ENCODE measurements at regions not wholly inside any gene's neighbourhood (a gene's known extent, or its start where the extent isn't known, plus 50 kb on each side); places are given as distances from the start of the nearest gene placed in this dataset.

- no peak for DNase-seq (ENCODE audit: low spot score in 2 of 2)
- Histone ChIP-seq H3K27me3 (no peaks in the 10 kb centered on the region), H3K9me3 (no peaks in the 10 kb centered on the region), H3K36me3 (no peaks in the 10 kb centered on the region), H3K27ac (no peak overlapping the region), H3K4me1 (no peaks in the 10 kb centered on the region), H3K4me3 (no peak overlapping the region)
- intact Hi-C loops (cut with DNase I; ENCODE audit: low total_unique reads): no loop called here
- no peak for TF ChIP-seq POLR2A (IDR thresholded peaks at IDR 0.05)
- TF ChIP-seq CTCF (IDR thresholded peaks at IDR 0.05): no peak
- no peak for TF ChIP-seq POLR2AphosphoS5 (IDR thresholded peaks at IDR 0.05)
These were observed 135.2 kb downstream of the INHBA start for GRCh38 chr7:41567731-41568114.

GRCh38 chr7:41567031-41567730, 135.7 kb downstream of the INHBA start:
- no peaks in the 10 kb centered on the region for H3K27me3 ChIP-seq
- no peaks in the 10 kb centered on the region for H3K9me3 ChIP-seq
- no peak for TF ChIP-seq POLR2AphosphoS5 (IDR thresholded peaks at IDR 0.05)
- no peak for TF ChIP-seq CTCF (IDR thresholded peaks at IDR 0.05)
- TF ChIP-seq POLR2A (IDR thresholded peaks at IDR 0.05): no peak
- no peaks in the 10 kb centered on the region for H3K36me3 ChIP-seq
- DNase-seq (ENCODE audit: low spot score in 2 of 2): no peak
- no peak overlapping the region for H3K27ac ChIP-seq
- intact Hi-C loops (cut with DNase I; ENCODE audit: low total_unique reads): no loop called here
- H3K4me1 ChIP-seq: no peaks in the 10 kb centered on the region
- H3K4me3 ChIP-seq: no peak overlapping the region

GRCh38 chr7:41566581-41566980, 136.3 kb downstream of the INHBA start:
- TF ChIP-seq POLR2AphosphoS5 (IDR thresholded peaks at IDR 0.05) (no peak), CTCF (IDR thresholded peaks at IDR 0.05) (no peak), POLR2A (IDR thresholded peaks at IDR 0.05) (no peak)
- Histone ChIP-seq H3K4me1 (no peaks in the 10 kb centered on the region), H3K36me3 (no peaks in the 10 kb centered on the region), H3K27ac (no peak overlapping the region), H3K4me3 (no peak overlapping the region), H3K27me3 (no peaks in the 10 kb centered on the region), H3K9me3 (no peaks in the 10 kb centered on the region)
- intact Hi-C loops (cut with DNase I; ENCODE audit: low total_unique reads): no loop called here
- no peak for DNase-seq (ENCODE audit: low spot score in 2 of 2)

DNA sequence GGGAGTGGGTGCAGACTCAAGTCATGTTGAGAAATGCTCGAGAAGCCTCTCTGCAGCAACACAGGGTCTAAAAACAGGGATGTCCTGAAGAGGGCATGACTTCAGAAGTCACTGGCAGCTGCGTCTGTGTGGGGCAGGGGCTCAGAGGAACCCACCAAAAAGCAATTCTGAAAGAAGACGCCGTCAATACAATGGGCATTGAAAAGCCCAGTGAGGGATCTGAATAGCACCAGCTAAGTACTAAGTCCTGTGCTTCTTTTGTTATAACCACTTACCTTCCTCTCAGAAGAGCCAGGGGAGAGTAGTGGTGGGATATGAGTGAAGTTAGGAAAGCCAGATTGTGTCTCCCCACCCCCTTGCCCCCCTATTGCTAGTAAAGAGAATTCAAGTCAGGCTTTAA, 137.2 kb downstream of the INHBA start:
- Histone ChIP-seq H3K27ac (no peak overlapping the region), H3K27me3 (no peaks in the 10 kb centered on the region), H3K4me1 (no peaks in the 10 kb centered on the region), H3K36me3 (no peaks in the 10 kb centered on the region), H3K4me3 (no peak overlapping the region), H3K9me3 (no peaks in the 10 kb centered on the region)
- TF ChIP-seq POLR2A (IDR thresholded peaks at IDR 0.05) (no peak), CTCF (IDR thresholded peaks at IDR 0.05) (no peak), POLR2AphosphoS5 (IDR thresholded peaks at IDR 0.05) (no peak)
- intact Hi-C loops (cut with DNase I; ENCODE audit: low total_unique reads): no loop called here
- DNase-seq (ENCODE audit: low spot score in 2 of 2): no peak

GRCh38 chr7:41559426-41559825, 143.5 kb downstream of the INHBA start:
- no peaks in the 10 kb centered on the region for H3K36me3 ChIP-seq
- no peaks in the 10 kb centered on the region for H3K9me3 ChIP-seq
- intact Hi-C loops (cut with DNase I; ENCODE audit: low total_unique reads): loop anchor here (5.0 kb wide), 1 partner anchor 1032 kb away; no protein-coding TSS in a partner anchor
- DNase-seq (ENCODE audit: low spot score in 2 of 2): no peak
- TF ChIP-seq POLR2AphosphoS5 (IDR thresholded peaks at IDR 0.05): no peak
- no peak for TF ChIP-seq CTCF (IDR thresholded peaks at IDR 0.05)
- TF ChIP-seq POLR2A (IDR thresholded peaks at IDR 0.05): no peak
- H3K27ac ChIP-seq: no peak overlapping the region
- H3K4me3 ChIP-seq: no peak overlapping the region
- no peaks in the 10 kb centered on the region for H3K4me1 ChIP-seq
- H3K27me3 ChIP-seq: no peaks in the 10 kb centered on the region

Data from breast epithelium (tissue), 4 donors.